Right lobe of liver (tissue), 4 donors: ENCODE measurements at regions not wholly inside any gene's neighbourhood (a gene's known extent, or its start where the extent isn't known, plus 50 kb on each side); places are given as distances from the start of the nearest gene placed in this dataset.

ENCODE experiments used
- CTCF ChIP-seq, 4 donors: fragments of 200-600 bp in 3 of 4; fragments of 450-650 bp in 1 of 4; IDR thresholded peaks; one replicate each; pipeline versions ENCODE4 v1.5.1 to v1.8.0; 2016 to 2022; ENCODE audit warnings: antibody characterized with exemption in 4 of 4, mild to moderate bottlenecking in 2 of 4
- POLR2A ChIP-seq: fragments of 450-650 bp; IDR thresholded peaks from one replicate; pipeline ENCODE4 v1.6.1; 2017; ENCODE audit warnings: antibody characterized with exemption, mild to moderate bottlenecking
- donor health status: DM: no; HTN: no; CAD: no.
- donor health status: DM: no; HTN: no; CAD: no.
- donor health status: DM: no; HTN: yes; CAD: no.

- TF ChIP-seq CTCF (IDR thresholded peaks at IDR 0.05), result no peak
- no peak for TF ChIP-seq POLR2A
These were observed 330.5 kb upstream of the SPANXN1 start for GRCh38 chrX:144916785-144917184.
